ENCODE measurements at regions not wholly inside any gene's neighbourhood (a gene's known extent, or its start where the extent isn't known, plus 50 kb on each side); places are given as distances from the start of the nearest gene placed in this dataset.

- DNase-seq (ENCODE audit: low read depth, low spot score): no peak
- ChIA-PET POLR2A (no interaction called here), CTCF (no interaction called here)
- TF ChIP-seq CTCF (IDR thresholded peaks at IDR 0.05; ENCODE audit: insufficient read depth, low read length, missing control alignments): no peak
- H3K4me3 ChIP-seq (ENCODE audit: low read depth, low read length): no peak overlapping the region
Measured at GRCh38 chr4:189385098-189385497, 555.6 kb upstream of the FRG1 start.

GRCh38 chr4:189385579-189385978 lies 555.1 kb upstream of the FRG1 start:
- no peak overlapping the region for H3K4me3 ChIP-seq (ENCODE audit: low read depth, low read length)
- no peak for DNase-seq (ENCODE audit: low read depth, low spot score)
- no peak for TF ChIP-seq CTCF (IDR thresholded peaks at IDR 0.05; ENCODE audit: insufficient read depth, low read length, missing control alignments)
- ChIA-PET CTCF (no interaction called here), POLR2A (no interaction called here)

- DNase-seq (ENCODE audit: low read depth, low spot score): no peak
- TF ChIP-seq CTCF (IDR thresholded peaks at IDR 0.05; ENCODE audit: insufficient read depth, low read length, missing control alignments): no peak
- ChIA-PET POLR2A (no interaction called here), CTCF (no interaction called here)
- no peak overlapping the region for H3K4me3 ChIP-seq (ENCODE audit: low read depth, low read length)
Measured at GRCh38 chr4:189396435-189396834, 544.2 kb upstream of the FRG1 start.

- no peak overlapping the region for H3K4me3 ChIP-seq (ENCODE audit: low read depth, low read length)
- POLR2A ChIA-PET: no interaction called here
- DNase-seq (ENCODE audit: low read depth, low spot score): no peak
- CTCF ChIA-PET: no interaction called here
- no peak for TF ChIP-seq CTCF (IDR thresholded peaks at IDR 0.05; ENCODE audit: insufficient read depth, low read length, missing control alignments)
Measured at GRCh38 chr4:189404271-189404670, 536.4 kb upstream of the FRG1 start.

GRCh38 chr4:189409158-189409557 lies 531.5 kb upstream of the FRG1 start:
- CTCF ChIA-PET: no interaction called here
- no peak for TF ChIP-seq CTCF (IDR thresholded peaks at IDR 0.05; ENCODE audit: insufficient read depth, low read length, missing control alignments)
- POLR2A ChIA-PET: no interaction called here
- H3K4me3 ChIP-seq (ENCODE audit: low read depth, low read length): no peak overlapping the region
- no peak for DNase-seq (ENCODE audit: low read depth, low spot score)

- H3K4me3 ChIP-seq (ENCODE audit: low read depth, low read length): no peak overlapping the region
- ChIA-PET POLR2A (no interaction called here), CTCF (no interaction called here)
Measured at GRCh38 chr4:189414021-189414420, 526.7 kb upstream of the FRG1 start.

More at GRCh38 chr4:189414021-189414420, 526.7 kb upstream of the FRG1 start:
- no peak for DNase-seq (ENCODE audit: low read depth, low spot score)
- TF ChIP-seq CTCF (IDR thresholded peaks at IDR 0.05; ENCODE audit: insufficient read depth, low read length, missing control alignments): no peak
